ENCODE measurements at regions not wholly inside any gene's neighbourhood (a gene's known extent, or its start where the extent isn't known, plus 50 kb on each side); places are given as distances from the start of the nearest gene placed in this dataset.

- Mint-ChIP-seq H3K27ac (peak overlapping the region; percentile 71), H3K9me3 (no peaks in the 10 kb centered on the region), H3K27me3 (ENCODE audit: insufficient read depth, low read depth) (peaks cover 24% of the 10 kb centered on the region), H3K4me1 (peaks cover 19% of the 10 kb centered on the region), H3K4me3 (no peak overlapping the region), H3K36me3 (no peaks in the 10 kb centered on the region)
- H3K4me2 ChIP-seq, result no peak overlapping the region
- H3K27me3 ChIP-seq, result peaks cover 30% of the 10 kb centered on the region
- peaks cover 18% of the 10 kb centered on the region for H3K4me1 ChIP-seq
- no peak for TF ChIP-seq CTCF (IDR thresholded peaks at IDR 0.05)
- TF ChIP-seq EZH2phosphoT487 (IDR thresholded peaks at IDR 0.05), result no peak
- TF ChIP-seq EZH2 (IDR thresholded peaks at IDR 0.05), result no peak
- no peak overlapping the region for H2AFZ ChIP-seq (replicated peaks)
- H3K9me3 ChIP-seq (ENCODE audit: low read depth), result no peaks in the 10 kb centered on the region
- no peak overlapping the region for H3K27ac ChIP-seq
- H4K20me1 ChIP-seq (ENCODE audit: low read depth), result no peaks in the 10 kb centered on the region
- no peaks in the 10 kb centered on the region for H3K79me2 ChIP-seq (ENCODE audit: low read depth)
- no peak overlapping the region for H3K9ac ChIP-seq
- no peak for DNase-seq (ENCODE audit: low spot score)
- no peaks in the 10 kb centered on the region for H3K36me3 ChIP-seq
- H3F3A ChIP-seq (ENCODE audit: low read depth), result peaks cover 18% of the 10 kb centered on the region
- H3K4me3 ChIP-seq, result no peak overlapping the region
Observed at GRCh38 chr20:57092900-57093530, 173.4 kb downstream of the BMP7 start.

- H2AFZ ChIP-seq (replicated peaks), result no peak overlapping the region
- peaks cover 36% of the 10 kb centered on the region for H3K27me3 ChIP-seq
- no peak overlapping the region for H3K9ac ChIP-seq
- H3F3A ChIP-seq (ENCODE audit: low read depth), result peaks cover 10% of the 10 kb centered on the region
- Mint-ChIP-seq H3K4me3 (no peak overlapping the region), H3K36me3 (no peaks in the 10 kb centered on the region), H3K27me3 (ENCODE audit: insufficient read depth, low read depth) (peaks cover 23% of the 10 kb centered on the region), H3K4me1 (peaks cover 22% of the 10 kb centered on the region), H3K27ac (no peak overlapping the region), H3K9me3 (no peaks in the 10 kb centered on the region)
- H3K4me3 ChIP-seq, result no peak overlapping the region
- DNase-seq (ENCODE audit: low spot score), result no peak
- H3K9me3 ChIP-seq (ENCODE audit: low read depth), result no peaks in the 10 kb centered on the region
- no peaks in the 10 kb centered on the region for H3K79me2 ChIP-seq (ENCODE audit: low read depth)
- no peaks in the 10 kb centered on the region for H4K20me1 ChIP-seq (ENCODE audit: low read depth)
- TF ChIP-seq CTCF (IDR thresholded peaks at IDR 0.05) (no peak), EZH2phosphoT487 (IDR thresholded peaks at IDR 0.05) (no peak), EZH2 (IDR thresholded peaks at IDR 0.05) (no peak)
- peaks cover 11% of the 10 kb centered on the region for H3K4me1 ChIP-seq
- H3K36me3 ChIP-seq, result no peaks in the 10 kb centered on the region
- no peak overlapping the region for H3K27ac ChIP-seq
- H3K4me2 ChIP-seq, result no peak overlapping the region
Observed at GRCh38 chr20:57093766-57094165, 172.7 kb downstream of the BMP7 start.

GRCh38 chr20:57094252-57094891 lies 172.1 kb downstream of the BMP7 start:
- H3K4me1 ChIP-seq, result peaks cover 10% of the 10 kb centered on the region
- Mint-ChIP-seq H3K36me3 (no peaks in the 10 kb centered on the region), H3K27me3 (ENCODE audit: insufficient read depth, low read depth) (peaks cover 18% of the 10 kb centered on the region), H3K27ac (no peak overlapping the region), H3K9me3 (no peaks in the 10 kb centered on the region), H3K4me1 (peaks cover 22% of the 10 kb centered on the region), H3K4me3 (no peak overlapping the region)
- TF ChIP-seq CTCF (IDR thresholded peaks at IDR 0.05) (no peak), EZH2 (IDR thresholded peaks at IDR 0.05) (no peak), EZH2phosphoT487 (IDR thresholded peaks at IDR 0.05) (no peak)
- no peak overlapping the region for H3K27ac ChIP-seq
- H3K79me2 ChIP-seq (ENCODE audit: low read depth), result no peaks in the 10 kb centered on the region
- no peak overlapping the region for H3K9ac ChIP-seq
- H3K4me2 ChIP-seq, result no peak overlapping the region
- no peak overlapping the region for H2AFZ ChIP-seq (replicated peaks)
- no peak overlapping the region for H3K4me3 ChIP-seq
- no peaks in the 10 kb centered on the region for H3K36me3 ChIP-seq
- H3K27me3 ChIP-seq, result peaks cover 42% of the 10 kb centered on the region
- no peaks in the 10 kb centered on the region for H4K20me1 ChIP-seq (ENCODE audit: low read depth)
- no peaks in the 10 kb centered on the region for H3K9me3 ChIP-seq (ENCODE audit: low read depth)
- no peak for DNase-seq (ENCODE audit: low spot score)
- H3F3A ChIP-seq (ENCODE audit: low read depth), result peaks cover 8% of the 10 kb centered on the region
